ENCODE measurements at regions not wholly inside any gene's neighbourhood (a gene's known extent, or its start where the extent isn't known, plus 50 kb on each side); places are given as distances from the start of the nearest gene placed in this dataset.

DNA sequence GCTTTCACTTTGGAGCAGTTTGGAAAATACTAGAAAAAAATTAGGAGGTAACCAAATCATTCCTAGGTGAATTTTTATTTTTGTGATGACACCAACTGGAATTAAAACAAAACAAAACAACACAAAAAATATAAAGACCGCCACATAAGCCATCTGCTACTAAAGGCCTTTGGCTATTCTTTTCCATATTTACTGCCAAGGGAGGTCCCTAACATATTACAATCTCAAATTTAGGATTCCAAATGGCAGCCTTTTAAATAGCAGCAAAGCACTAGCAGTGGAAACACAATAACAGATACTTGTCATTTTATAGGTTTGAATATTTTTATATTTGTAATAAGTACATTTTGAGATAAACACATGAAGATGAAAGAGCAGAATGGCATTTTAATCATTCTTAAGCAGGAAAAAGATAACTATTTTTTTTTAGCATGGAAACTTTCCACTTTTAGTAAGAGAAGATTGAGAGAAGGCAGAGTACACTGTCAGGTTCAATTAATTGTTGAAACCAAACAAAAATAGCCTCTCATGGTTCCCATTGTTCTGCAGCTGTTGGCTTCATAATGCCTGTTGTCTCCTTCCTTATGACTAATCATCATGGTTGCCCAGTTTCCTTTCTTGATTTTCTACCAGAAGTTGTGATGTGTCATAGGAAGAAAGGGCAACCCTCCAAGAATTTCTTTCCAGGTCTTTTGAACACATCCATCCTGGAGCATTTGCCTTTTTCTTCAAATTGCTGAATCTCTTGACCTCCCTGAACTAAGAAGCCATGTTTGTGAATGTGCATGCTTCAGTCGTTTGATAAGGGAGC is 219.0 kb upstream of the EMCN start:
- DNase-seq (ENCODE audit: low read depth in 2 of 2), result no peak

DNA sequence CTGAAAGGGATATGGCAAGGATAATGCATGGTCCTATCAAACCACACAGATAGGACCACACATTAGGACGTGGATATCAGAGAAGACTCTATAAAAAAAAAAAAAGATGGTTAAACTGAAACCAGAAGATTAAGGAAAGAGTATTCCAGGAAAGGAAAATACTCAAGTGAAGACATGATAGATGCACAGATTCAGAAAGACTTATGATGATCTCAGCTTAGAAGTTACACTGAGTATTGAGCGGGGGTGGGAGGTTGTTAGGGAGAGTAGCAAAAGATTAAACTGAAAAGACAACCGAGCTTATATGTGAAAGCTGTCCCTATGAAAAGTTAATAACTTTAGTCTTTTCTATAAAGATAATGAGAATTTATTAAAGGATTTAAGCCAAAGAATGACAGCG is 211.0 kb upstream of the EMCN start:
- DNase-seq (ENCODE audit: low read depth in 2 of 2), result no peak

DNA sequence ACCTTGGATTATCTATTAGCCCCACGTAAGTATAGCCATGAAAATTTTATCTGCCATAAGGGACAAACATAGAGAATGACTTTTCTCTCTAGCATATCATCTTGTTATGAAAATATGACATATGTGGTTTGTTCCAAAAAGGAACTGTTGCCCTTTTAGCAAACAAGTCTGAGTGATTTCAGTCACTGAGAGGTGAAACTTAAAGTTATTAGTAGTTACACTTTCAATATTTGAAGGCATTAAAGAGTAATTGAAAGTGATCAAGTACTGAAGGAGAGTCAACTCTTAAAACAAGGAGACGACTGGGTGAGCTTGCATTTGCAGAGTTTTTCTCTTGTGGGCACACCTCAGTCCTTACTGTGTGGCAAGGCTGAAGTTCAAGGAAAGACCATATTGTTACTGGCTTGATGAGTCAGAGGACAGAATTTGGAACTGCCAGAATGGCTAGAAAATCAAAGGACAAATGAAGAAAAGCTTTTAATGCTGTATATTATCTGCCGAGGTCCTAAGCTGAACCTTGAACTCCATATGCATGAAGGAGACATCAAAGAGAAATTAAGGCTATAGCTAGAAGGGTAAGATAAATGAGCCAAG is 205.1 kb upstream of the EMCN start:
- DNase-seq (ENCODE audit: low read depth in 2 of 2), result no peak

DNA sequence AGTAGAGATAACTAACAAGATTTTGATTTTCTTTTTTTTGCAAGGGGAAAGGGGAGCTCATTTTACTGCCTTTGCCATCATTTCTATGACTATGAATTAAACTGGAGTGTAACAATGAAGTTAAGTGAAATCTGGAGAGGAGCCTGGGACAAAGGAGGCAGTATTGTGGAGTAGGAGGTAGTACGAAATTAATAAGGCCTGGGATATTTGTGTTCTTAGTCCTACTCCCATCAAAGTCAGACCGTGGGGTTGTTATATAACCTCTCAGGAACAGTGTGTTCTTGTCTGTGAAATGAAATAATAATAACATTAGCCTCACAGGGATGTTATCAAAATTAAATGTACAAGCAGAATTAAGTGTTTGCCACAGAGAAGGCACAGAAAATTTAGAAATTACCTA is 204.3 kb upstream of the EMCN start:
- DNase-seq (ENCODE audit: low read depth in 2 of 2), result no peak

DNA sequence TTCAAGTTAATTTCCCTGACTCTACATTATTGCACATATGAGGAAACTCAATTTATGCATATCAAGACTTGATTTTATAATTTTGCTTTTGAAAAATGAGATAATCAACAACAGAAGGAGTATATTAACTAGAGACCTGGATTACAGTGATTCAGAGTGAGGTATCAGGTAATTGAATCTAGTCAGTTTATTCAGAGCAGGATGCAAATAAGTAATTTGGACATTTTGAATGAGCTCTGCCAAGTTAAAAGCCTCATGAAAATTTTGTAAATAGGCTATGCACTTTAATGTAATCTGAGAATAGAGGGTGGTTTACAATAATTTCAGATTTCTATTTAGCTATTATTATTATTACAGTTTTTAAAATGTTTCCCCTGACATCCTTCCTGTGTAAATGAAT is 203.7 kb upstream of the EMCN start:
- no peak for DNase-seq (ENCODE audit: low read depth in 2 of 2)

DNA sequence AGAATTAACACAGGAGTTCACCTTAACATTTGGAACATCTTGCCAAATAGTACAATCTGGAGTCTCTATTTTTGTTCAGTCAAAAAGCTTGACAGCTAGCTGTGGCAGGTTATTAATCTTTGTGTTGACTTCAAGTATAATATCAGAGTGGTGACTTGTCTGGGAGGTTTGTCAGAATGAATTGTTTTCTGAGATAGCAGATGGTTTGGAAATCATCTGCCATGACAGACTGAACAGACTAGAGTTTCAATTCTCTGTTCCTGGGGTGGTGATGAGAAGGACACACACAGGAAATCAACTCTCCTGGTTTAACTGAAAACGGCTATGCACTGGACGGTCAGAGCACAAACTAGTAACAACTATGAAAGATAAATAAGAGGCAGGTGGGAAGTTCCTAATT is 203.3 kb upstream of the EMCN start:
- no peak for DNase-seq (ENCODE audit: low read depth in 2 of 2)

DNA sequence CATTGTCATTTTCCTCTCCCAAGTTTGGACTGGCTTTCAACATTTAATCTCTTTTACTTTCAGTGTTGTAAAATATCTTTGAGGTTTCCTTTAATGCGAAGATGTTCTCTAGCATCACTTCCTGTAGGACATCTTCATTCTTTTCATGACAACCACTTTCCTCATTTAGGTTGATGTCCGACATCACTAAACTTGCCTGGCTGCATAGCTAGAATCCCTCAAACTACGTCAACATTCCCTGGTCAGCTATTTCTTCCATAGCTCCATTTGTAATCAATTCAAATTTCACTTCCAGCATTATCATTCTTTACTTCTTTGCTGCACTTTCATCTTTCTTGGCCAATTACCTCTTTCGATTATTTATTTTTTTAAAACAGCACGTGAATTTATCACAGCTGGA is 198.6 kb upstream of the EMCN start:
- DNase-seq (ENCODE audit: low read depth in 2 of 2), result no peak

DNA sequence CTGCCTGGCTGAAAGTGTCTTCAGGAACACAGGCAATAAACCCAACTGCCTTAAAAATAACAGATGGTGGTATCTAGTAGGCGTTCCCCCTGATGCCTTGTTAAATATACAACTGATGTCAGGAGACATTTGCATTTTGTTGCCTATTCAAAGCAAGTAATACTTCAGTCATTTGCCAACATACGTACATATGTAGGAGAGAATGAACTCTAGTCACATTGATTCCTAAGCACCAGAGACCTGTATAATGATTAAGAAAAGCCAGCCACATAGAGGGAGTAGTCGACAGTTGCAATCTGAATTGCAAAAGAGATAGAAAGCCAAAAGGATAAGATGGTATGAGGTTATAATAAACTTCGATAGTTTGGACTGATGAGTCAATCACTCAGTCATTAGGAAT is 191.0 kb upstream of the EMCN start:
- no peak for DNase-seq (ENCODE audit: low read depth in 2 of 2)

DNA sequence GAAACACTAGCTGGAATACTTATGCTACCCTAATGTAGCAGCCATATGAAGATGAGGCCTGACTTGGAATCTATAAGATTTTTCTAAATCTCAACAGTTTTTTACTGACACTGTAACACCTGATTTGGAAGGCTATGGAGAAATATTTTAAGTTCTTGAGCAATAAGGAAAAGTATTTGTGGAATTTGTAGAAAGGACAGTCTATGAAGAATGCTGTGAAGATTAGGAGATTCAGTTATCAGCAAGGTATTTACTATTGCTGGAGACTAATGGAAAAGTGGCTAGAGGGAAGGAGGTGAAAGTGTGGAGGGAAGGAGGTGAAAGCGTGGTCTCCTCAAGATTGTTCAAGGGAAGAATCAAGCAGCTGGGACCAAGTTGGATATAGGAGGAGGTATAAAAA is 190.0 kb upstream of the EMCN start:
- no peak for DNase-seq (ENCODE audit: low read depth in 2 of 2)

DNA sequence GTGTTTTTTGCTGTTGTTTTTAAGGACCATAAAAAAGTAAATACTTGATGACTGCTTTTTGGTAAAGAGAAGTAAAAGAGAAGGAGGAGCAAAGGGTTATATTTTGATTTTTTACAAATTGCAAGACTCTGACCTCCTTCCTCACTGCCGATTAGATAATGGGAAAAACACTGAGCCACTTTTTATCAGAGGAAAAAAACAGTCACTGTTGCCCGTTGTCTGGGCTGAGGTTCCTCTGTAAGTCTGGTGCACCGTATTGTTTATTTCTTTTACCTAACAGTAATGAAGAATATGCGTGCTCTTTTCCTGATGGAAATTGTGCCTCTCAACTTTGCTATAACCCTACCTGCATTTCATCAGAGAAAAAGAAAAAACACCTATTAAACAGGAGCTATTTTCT is 178.7 kb upstream of the EMCN start:
- no peak for DNase-seq (ENCODE audit: low read depth in 2 of 2)

DNA sequence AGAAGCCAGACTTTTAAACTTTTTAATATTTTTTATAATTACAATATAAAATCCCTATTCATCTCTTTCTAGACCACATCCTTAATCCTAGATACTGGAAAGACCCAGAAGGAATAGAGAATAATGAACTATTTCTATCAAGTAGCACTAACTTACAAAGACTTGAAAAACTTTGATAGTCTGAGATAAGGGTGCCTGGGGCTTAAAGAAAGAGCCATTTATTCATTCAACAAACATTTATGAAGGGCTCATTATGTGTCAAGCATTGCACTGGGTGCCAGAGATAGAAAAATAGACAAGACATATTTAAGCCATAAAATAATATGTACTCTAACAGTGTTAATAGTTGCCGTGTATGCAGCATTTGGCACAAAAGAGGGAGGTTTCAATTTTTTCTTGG is 178.0 kb upstream of the EMCN start:
- no peak for DNase-seq (ENCODE audit: low read depth in 2 of 2)

DNA sequence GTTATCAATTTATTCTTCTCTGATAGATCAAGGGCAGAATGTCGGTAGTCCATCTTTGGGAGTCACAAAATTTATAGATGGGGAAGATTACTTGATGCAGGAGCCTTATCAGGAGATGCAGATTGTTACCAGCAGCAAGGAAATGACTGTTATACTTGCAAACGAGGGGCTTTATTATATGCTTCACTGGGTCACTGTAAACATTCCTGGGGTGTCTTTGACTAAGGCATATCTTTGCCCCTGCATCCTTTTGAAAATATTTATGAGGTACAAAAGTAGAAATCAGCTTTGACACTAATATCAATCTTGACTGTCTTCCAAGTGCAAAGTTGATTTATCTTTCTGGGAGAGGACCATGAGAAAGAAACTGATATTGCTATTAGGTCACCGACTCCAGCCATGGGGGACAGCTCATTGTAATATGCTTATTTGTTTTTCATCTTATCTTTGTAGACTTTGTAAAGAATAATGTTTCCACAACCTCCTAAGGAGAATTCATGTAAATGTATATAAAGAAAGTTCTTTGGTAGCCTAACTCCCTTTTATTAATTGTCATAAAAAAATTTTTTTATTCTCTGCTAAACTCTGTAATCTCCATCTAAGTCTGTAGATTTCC is 177.3 kb upstream of the EMCN start:
- DNase-seq (ENCODE audit: low read depth in 2 of 2), result no peak

DNA sequence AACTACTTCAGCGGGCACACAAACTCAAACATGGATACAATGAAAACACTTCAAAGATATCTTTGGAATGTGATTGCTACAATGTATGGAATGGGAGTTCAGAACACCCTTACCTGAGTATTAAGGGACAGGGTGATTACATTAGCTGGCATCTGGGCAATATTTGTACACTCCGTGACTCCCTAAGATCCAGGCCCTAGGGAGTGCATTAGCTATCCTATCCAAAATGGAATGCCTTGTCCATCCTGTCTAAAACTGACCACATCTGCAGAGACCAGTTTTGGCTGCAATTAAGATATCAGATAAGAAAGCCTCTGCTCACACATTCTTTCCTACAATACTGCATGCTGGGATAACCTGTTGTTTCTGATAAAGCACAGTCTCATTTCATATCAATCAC is 176.6 kb upstream of the EMCN start:
- no peak for DNase-seq (ENCODE audit: low read depth in 2 of 2)

DNA sequence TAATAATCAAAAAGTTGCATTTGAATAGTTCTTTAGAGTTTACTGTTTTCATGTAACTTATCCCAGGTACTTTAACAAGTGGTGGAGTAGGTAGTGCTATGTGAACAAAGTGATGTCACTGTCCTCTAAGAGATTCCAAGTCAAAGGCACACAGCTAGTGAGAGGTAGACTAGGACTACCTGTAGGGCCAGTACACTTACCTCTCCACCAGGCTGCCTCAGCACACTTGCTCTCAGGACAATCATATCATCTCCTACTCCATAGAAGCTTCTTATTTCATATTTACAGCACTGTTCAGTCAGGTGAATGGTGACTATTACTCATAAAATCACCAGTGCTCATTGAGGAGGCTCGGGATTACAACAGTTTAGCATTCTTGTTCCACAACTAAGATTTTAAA is 173.0 kb upstream of the EMCN start:
- no peak for DNase-seq (ENCODE audit: low read depth in 2 of 2)

DNA sequence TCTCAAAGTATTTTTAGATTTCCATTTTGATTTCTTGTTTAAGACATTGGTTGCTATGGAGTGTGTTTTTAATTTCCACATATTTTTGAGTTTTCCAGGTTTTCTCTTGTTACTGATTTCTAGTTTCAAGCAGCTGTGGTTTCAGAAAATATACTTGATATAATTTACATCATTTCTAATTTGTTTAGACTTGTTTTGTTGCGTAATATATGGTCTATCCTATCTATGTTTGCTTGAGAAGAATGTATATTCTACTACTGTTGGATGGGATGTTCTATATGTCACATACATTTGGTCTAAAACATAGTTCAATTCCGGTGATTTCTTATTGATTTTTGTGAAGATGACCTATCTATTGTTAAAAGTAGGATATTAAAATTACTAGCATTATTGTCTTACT is 170.5 kb upstream of the EMCN start:
- DNase-seq (ENCODE audit: low read depth in 2 of 2), result no peak

DNA sequence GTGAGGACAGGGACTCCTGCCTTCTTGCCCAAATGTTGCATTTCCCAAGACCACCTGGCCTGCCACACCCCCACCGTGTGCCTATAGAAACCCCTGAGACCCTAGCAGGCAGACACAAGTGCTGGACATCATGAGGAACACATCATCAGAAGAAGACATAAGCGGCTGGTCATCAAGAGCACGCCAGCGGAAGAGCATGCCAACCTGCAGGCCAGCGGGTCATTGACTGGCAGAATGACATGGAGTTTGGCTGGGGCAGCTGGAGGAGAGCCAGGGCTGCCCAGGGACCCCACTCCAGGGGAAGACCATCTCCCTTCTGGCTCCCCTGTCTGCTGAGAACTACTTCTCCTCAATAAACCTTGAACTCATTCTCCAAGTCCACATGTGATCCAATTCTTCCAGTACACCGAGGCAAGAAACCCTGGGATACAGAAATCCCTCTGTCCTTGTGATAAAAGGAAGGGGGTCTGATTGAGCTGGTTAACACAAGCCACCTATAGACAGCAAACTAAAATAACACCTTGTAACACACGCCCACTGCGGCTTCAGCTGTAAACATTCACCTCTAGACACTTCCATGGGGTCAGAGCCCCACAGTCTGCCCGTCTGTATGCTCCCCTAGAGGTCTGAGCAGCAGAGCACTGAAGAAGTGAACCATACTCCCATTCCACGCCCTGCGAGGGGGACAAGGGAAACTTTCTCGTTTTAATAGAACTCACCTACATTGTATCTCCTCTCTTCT is 164.8 kb upstream of the EMCN start:
- DNase-seq (ENCODE audit: low read depth in 2 of 2), result no peak

DNA sequence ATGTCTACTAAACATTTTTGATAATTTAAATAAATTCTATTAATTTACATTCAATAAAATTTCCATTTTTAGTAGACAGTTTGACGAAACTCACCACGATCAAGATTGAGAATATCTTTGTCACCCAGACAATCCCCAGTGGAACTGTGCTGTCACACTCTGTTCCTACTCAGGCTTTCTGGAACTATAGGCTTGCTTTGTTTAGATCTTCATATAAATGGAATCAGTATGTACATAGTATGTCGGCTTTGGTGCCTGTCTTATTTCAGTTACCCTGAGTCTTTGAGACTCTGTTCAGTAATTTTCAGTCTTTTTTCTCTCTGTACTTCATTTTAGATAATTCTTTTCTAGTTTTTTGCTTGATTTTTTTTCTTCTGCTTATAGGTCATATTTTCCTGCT is 163.5 kb upstream of the EMCN start:
- no peak for DNase-seq (ENCODE audit: low read depth in 2 of 2)

DNA sequence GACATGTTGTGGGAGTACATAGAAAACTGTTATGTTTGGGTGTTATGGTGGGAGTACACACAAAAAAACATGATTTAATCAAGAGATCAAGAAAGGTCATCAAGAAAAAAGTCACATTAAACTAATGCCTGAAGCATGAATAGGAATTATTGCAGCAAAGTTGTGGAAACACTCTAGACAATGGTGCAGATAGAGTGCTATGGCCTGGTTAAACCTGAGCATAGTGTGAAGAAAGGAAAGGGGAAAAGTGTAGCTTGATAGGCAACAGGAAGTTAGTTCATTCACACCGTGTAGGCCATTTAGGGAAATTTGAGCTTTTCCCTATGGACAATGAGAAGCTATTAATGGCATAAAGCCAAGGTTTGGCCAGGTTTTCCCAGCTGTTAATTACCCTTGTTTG is 162.1 kb upstream of the EMCN start:
- DNase-seq (ENCODE audit: low read depth in 2 of 2), result no peak

DNA sequence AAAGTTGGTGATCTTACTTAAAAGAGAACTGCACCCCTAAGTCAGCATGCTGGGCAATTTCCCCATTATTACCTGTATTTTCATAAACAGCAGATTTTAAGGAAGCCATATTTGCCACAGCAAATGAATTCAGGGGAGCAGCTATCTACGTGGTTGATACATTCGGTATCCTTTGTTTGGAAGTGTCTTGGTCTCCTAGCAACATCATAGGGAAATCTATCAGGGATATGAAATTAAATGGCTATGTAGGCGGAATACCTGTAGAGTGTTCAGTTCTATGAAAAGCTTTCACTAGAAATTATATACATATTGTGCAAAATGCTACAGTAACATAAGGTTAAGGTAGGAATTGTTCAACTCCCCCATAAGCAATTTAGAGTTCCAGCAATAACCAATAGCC is 157.2 kb upstream of the EMCN start:
- no peak for DNase-seq (ENCODE audit: low read depth in 2 of 2)

DNA sequence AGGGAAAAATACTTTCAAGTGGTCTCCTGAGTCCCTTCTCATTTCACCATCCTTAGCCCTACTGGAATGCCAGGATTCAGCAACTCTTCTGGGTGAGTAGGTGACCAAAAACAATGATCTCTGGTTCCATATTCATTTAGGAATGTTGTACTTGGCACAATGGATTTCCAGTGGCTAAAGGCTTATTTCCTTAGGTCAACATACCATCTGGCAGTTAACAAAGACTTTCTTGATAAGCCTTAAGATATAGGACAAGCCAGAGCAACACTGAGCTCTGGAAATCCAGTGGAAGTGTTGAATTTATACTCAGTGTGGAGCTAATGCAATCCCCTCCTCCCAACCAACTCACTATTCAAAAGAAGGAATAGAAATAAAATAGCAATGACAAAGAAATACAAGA is 139.4 kb upstream of the EMCN start:
- no peak for DNase-seq (ENCODE audit: low read depth in 2 of 2)

DNA sequence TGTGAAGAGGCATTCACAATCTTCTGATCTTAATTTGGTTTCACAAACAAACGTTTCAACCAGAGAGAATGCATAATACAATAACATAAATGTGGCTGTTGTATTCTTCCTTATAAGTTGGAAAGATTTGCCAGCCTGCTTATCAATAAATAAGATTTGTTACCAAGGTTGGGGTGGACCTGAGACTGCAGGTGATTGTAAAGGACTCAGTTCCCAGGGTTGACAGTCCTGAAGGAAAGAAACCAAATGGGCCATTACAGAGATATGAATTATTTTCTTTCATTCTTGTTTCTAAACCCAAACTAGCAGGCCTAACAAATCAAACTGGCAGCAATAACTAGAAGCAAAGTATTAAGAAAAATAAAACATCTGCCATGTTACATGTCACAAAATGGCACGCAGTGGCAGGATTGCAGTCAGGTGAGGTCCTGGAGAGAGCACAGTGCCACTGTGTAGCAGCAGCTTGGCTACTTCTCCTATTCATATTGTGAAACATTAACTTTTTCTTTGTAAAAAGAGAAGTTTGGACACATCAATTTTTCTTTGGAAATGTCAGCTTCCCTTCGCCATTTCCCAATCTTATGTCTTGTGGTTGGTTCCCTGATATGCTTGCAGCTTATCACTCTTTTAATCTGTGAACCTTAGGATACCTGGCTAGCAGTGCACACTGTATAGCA is 133.8 kb upstream of the EMCN start:
- DNase-seq (ENCODE audit: low read depth in 2 of 2), result no peak

DNA sequence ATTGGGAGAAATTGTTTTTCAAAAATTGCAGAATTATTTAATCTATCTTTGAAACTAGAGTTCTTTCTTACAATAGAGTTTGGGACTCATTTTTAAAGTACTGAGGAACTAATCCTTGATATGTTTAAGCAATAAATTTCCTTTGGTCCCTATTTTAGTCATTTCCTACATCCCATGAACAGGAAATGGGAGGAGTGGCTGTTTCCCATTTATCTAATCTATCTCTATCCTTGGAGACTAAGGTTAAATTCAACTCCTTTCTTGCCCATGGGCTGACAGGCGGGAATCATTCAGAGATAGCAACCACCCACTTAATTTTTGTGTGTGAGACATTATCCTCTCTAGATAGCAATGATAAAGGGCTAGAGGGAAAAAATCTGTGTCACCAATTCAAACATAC is 131.6 kb upstream of the EMCN start:
- DNase-seq (ENCODE audit: low read depth in 2 of 2), result no peak

Data from stimulated activated CD8-positive, alpha-beta memory T cell treated with anti-CD3 and anti-CD28 coated beads, Interleukin-15, amount 100 ng/mL, for 48 hours (primary cell).